Endothelial cell of umbilical vein (primary cell): ENCODE measurements at regions not wholly inside any gene's neighbourhood (a gene's known extent, or its start where the extent isn't known, plus 50 kb on each side); places are given as distances from the start of the nearest gene placed in this dataset.

Experiments used
- BruUV-seq: library from RNA; stranded (reverse); fragments of 400-500 nt; replicated peaks from 2 replicates; lab custom pipeline; 2021; lab: Mats Ljungman, UMichigan
- CTCF ChIA-PET: fragments of 300-600, 350-600 bp; sonication (Branson Sonifier 250); formaldehyde crosslinking; loops from one replicate; lab custom pipeline; 2021; ENCODE audit warnings: antibody characterized with exemption, inconsistent platforms; lab: Charles Lee
- POLR2A ChIA-PET: fragments of 300-600, 350-600 bp; sonication (Branson Sonifier 250); formaldehyde crosslinking; loops from one replicate; lab custom pipeline; 2021; ENCODE audit warnings: antibody characterized with exemption, inconsistent platforms; lab: Charles Lee
- DNase-seq: peaks from one replicate; pipeline ENCODE4 v3.0.0-alpha.2; 2011; ENCODE audit warnings: low read depth, low spot score
- FAIRE-seq: peaks from 2 replicates; lab custom pipeline; 2011; peaks lifted over from hg19 to GRCh38; lab: Jason Lieb, UNC
- H2AFZ ChIP-seq: 2 replicates; pipeline ENCODE4 v1.6.0; 2012; ENCODE audit warnings: low read depth, low read length, control low read depth, inconsistent platforms
- H3K27ac ChIP-seq: 2 replicates; pipeline ENCODE4 v1.5.1; 2011; ENCODE audit warnings: low read depth, mild to moderate bottlenecking, control low read depth, low read length, moderate library complexity; ENCODE audit not compliant: insufficient read depth
- H3K27me3 ChIP-seq, 2 experiments: 2 replicates each; pipeline versions ENCODE4 v1.6.0 to v1.6.1; 2011; ENCODE audit warnings: low read length in 2 of 2, mixed read lengths in 1 of 2; ENCODE audit not compliant: control insufficient read depth in 2 of 2, insufficient read depth in 2 of 2
- H3K36me3 ChIP-seq, 2 experiments: 2 replicates in 1 of 2; 3 replicates in 1 of 2; pipeline ENCODE4 v1.5.1; 2011; ENCODE audit warnings: low read length in 2 of 2, mild to moderate bottlenecking in 1 of 2, moderate library complexity in 1 of 2; ENCODE audit not compliant: control insufficient read depth in 2 of 2, insufficient read depth in 2 of 2; ENCODE audit errors: extremely low read depth in 1 of 2
- H3K4me1 ChIP-seq: 3 replicates; pipeline ENCODE4 v1.5.1; 2011; ENCODE audit warnings: mild to moderate bottlenecking, low read length; ENCODE audit not compliant: control insufficient read depth, insufficient read depth; ENCODE audit errors: extremely low read depth
- H3K4me2 ChIP-seq: 2 replicates; pipeline ENCODE4 v1.6.1; 2011; ENCODE audit warnings: low read length, control low read depth, mixed read lengths; ENCODE audit not compliant: insufficient read depth
- H3K4me3 ChIP-seq, 3 experiments: fragments of 200-600 bp in 1 of 3; sonication (generic), shearing (Covaris generic) in 1 of 3; replicated peaks in 1 of 3; 2 replicates each; pipeline ENCODE4 v1.5.1; 2011 to 2016; ENCODE audit warnings: control low read depth in 3 of 3, low read length in 3 of 3, mild to moderate bottlenecking in 2 of 3, inconsistent platforms in 1 of 3, low read depth in 1 of 3, moderate library complexity in 1 of 3; ENCODE audit not compliant: insufficient read depth in 1 of 3
- H3K79me2 ChIP-seq: 2 replicates; pipeline ENCODE4 v1.6.0; 2012; ENCODE audit warnings: low read length, inconsistent platforms; ENCODE audit not compliant: control insufficient read depth, insufficient read depth
- H3K9ac ChIP-seq: replicated peaks from 2 replicates; pipeline ENCODE3; 2011; ENCODE audit warnings: low read length, control low read depth; ENCODE audit not compliant: insufficient read depth; ENCODE audit errors: extremely low read depth
- H3K9me1 ChIP-seq: replicated peaks from 3 replicates; pipeline ENCODE4 v1.6.0; 2011; ENCODE audit warnings: mild to moderate bottlenecking, low read length; ENCODE audit not compliant: control insufficient read depth, insufficient read depth; ENCODE audit errors: extremely low read depth
- H3K9me3 ChIP-seq: replicated peaks from 2 replicates; pipeline ENCODE4 v1.5.1; 2012; ENCODE audit warnings: low read length, inconsistent platforms; ENCODE audit not compliant: control insufficient read depth, insufficient read depth
- H4K20me1 ChIP-seq: replicated peaks from 2 replicates; pipeline ENCODE3; 2011; ENCODE audit warnings: mild to moderate bottlenecking, low read length; ENCODE audit not compliant: control insufficient read depth, insufficient read depth; ENCODE audit errors: extremely low read depth
- CTCF ChIP-seq, 2 donors: IDR thresholded peaks; 1 replicate in 1 of 2; 2 replicates in 1 of 2; pipeline ENCODE4 v1.5.1; 2011; ENCODE audit warnings: low read length in 2 of 2, mild to moderate bottlenecking in 2 of 2, moderate library complexity in 2 of 2, control low read depth in 1 of 2, inconsistent platforms in 1 of 2, low read depth in 1 of 2; ENCODE audit not compliant: insufficient read depth in 1 of 2; ENCODE audit errors: extremely low read depth in 1 of 2
- EZH2 ChIP-seq: IDR thresholded peaks from 2 replicates; pipeline ENCODE4 v1.6.1; 2012; ENCODE audit warnings: borderline replicate concordance, low read depth, mild to moderate bottlenecking, moderate library complexity, low read length, inconsistent platforms; ENCODE audit not compliant: severe bottlenecking
- FOS ChIP-seq: IDR thresholded peaks from 2 replicates; pipeline ENCODE4 v1.6.1; 2011; ENCODE audit warnings: mild to moderate bottlenecking, low read length, moderate library complexity, borderline replicate concordance; ENCODE audit not compliant: insufficient read depth
- GATA2 ChIP-seq: IDR thresholded peaks from 2 replicates; pipeline ENCODE4 v1.7.0; 2011; ENCODE audit warnings: low read depth, mild to moderate bottlenecking, moderate library complexity, mixed read lengths, low read length; ENCODE audit not compliant: insufficient read length, insufficient read depth
- JUN ChIP-seq: IDR thresholded peaks from 2 replicates; pipeline ENCODE4 v1.6.1; 2011; ENCODE audit warnings: borderline replicate concordance, low read depth; ENCODE audit not compliant: insufficient read length, insufficient read depth
- MAX ChIP-seq: IDR thresholded peaks from 2 replicates; pipeline ENCODE4 v1.6.1; 2011; ENCODE audit not compliant: insufficient read depth, insufficient read length
- MYC ChIP-seq: IDR thresholded peaks from one replicate; pipeline ENCODE4 v1.6.1; 2011; ENCODE audit warnings: mild to moderate bottlenecking, low read depth, low read length
- POLR2A ChIP-seq: IDR thresholded peaks from 2 replicates; pipeline ENCODE4 v1.6.1; 2012; ENCODE audit warnings: low read depth, mild to moderate bottlenecking, control low read depth, low read length
- POLR2AphosphoS5 ChIP-seq: IDR thresholded peaks from 2 replicates; pipeline ENCODE4 v1.6.1; 2012; ENCODE audit warnings: low read depth, mild to moderate bottlenecking, control low read depth, low read length, moderate library complexity; ENCODE audit not compliant: insufficient read depth
- dilution Hi-C: fragments of 300-500 bp; cut with MboI; formaldehyde crosslinking; loops from one replicate; pipeline ENCODE4 v1.15.0; 2019; ENCODE audit warnings: low sequenced_read_pairs; ENCODE audit not compliant: extremely low pct_ligation_motif_present
- intact Hi-C: fragments of 100-400 bp; cut with micrococcal nuclease; formaldehyde crosslinking; loops from one replicate; pipeline ENCODE4 v1.10.0; 2022

- ChIA-PET CTCF (no interaction called here), POLR2A (no interaction called here)
- Histone ChIP-seq H3K79me2 (no peaks in the 10 kb centered on the region), H3K9me3 (no peaks in the 10 kb centered on the region), H3K4me1 (no peaks in the 10 kb centered on the region), H3K27ac (no peak overlapping the region), H3K9me1 (no peaks in the 10 kb centered on the region), H3K4me3 (no peak overlapping the region), H3K4me2 (no peak overlapping the region), H3K9ac (no peak overlapping the region), H4K20me1 (no peaks in the 10 kb centered on the region), H3K27me3 (no peaks in the 10 kb centered on the region), H3K36me3 (no peaks in the 10 kb centered on the region), H2AFZ (no peak overlapping the region)
- dilution Hi-C loops (no loop called here), intact Hi-C loops (no loop called here)
- TF ChIP-seq MYC (no peak), FOS (no peak), POLR2A (no peak), CTCF (IDR thresholded peaks at IDR 0.05; ENCODE audit: extremely low read depth in 1 of 2, insufficient read depth in 1 of 2, low read depth in 1 of 2, low read length in 2 of 2) (no peak), GATA2 (no peak), POLR2AphosphoS5 (no peak), MAX (no peak), JUN (no peak), EZH2 (no peak)
- FAIRE-seq, result no peak
- no peak for DNase-seq
- no TSS peak for BruUV-seq
Measured at GRCh38 chr10:44143556-44143955, 241.3 kb downstream of the CXCL12 start.
